ENCODE measurements at regions not wholly inside any gene's neighbourhood (a gene's known extent, or its start where the extent isn't known, plus 50 kb on each side); places are given as distances from the start of the nearest gene placed in this dataset.
"Not testable (repeated sequence)": the region's sequence is repeated elsewhere in the genome, so short reads cannot be mapped to it uniquely, and the experiment has no call there.

DNA sequence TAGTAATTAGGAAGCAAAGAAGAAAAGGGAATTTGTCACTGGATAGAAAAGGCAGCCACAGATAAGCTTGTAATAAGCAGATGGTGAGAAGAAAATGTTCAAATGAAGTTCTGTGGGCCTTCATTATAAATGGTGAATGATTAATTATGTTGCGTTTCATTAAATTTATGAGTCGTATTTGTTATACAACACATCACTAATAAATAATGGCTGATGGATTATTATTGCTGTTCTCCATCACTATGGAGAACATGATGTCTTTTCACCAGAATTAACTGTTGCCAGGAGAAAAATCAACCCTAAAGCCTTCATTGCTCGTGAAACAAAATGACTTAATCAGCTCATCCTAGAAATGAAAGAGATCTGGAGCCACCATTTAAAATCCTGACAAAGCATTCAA, 158.5 kb downstream of the BTBD3 start:
- Histone ChIP-seq H3K36me3 (ENCODE audit: control insufficient read depth, insufficient read depth, low read length) (no peaks in the 10 kb centered on the region), H3K27me3 (ENCODE audit: control insufficient read depth, insufficient read depth, low read length) (no peaks in the 10 kb centered on the region), H3K4me3 (ENCODE audit: low read depth, low read length) (no peak overlapping the region), H3K4me1 (ENCODE audit: control insufficient read depth, insufficient read depth, low read length) (no peaks in the 10 kb centered on the region), H3K9ac (ENCODE audit: low read depth, low read length) (no peak overlapping the region), H3K9me3 (ENCODE audit: control insufficient read depth, insufficient read depth, low read length) (no peaks in the 10 kb centered on the region)

DNA sequence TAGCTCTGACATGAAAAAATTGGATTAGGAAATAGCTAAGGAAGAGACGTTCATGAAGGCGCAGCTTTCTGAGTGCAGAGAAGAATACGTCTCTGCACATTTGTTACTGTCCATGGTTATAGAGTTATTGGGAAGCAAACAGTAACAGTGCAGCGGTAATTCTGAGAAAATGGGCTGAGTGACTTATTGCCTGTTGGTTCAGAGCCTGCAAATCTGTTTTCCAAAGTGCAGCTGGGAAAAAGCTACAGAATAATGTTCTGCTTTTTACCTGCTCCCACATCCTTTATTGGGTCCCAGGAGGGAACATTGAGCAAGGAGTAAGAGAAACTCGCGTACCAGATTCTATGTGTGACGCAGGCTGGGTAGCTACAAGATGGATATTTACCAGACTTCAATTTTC, 160.2 kb downstream of the BTBD3 start:
- no peaks in the 10 kb centered on the region for H3K36me3 ChIP-seq (ENCODE audit: control insufficient read depth, insufficient read depth, low read length)
- no peak overlapping the region for H3K4me3 ChIP-seq (ENCODE audit: low read depth, low read length)
- no peaks in the 10 kb centered on the region for H3K4me1 ChIP-seq (ENCODE audit: control insufficient read depth, insufficient read depth, low read length)
- H3K9ac ChIP-seq (ENCODE audit: low read depth, low read length) = no peak overlapping the region
- H3K27me3 ChIP-seq (ENCODE audit: control insufficient read depth, insufficient read depth, low read length) = no peaks in the 10 kb centered on the region
- H3K9me3 ChIP-seq (ENCODE audit: control insufficient read depth, insufficient read depth, low read length) = no peaks in the 10 kb centered on the region

DNA sequence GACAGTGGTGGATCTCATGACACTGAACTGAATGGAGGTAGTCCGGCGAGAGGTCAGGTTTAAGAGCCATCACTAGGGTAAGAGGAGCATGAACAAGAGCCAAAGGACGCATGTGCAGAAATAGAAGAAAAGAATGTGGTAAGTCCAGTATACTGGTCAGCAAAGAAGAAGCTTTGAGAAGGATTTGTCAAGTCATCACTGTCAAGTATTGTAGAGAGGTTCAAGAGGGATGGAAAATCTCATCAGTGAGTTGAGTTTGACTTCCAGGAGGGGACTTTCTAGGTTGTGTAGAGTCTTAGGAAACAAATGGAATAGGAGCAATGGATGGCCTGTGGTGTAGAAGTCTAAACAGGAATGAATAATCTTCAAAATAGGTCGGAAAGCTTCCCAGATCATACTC, 161.8 kb downstream of the BTBD3 start:
- Histone ChIP-seq H3K36me3 (ENCODE audit: control insufficient read depth, insufficient read depth, low read length) (no peaks in the 10 kb centered on the region), H3K4me3 (ENCODE audit: low read depth, low read length) (no peak overlapping the region), H3K9me3 (ENCODE audit: control insufficient read depth, insufficient read depth, low read length) (no peaks in the 10 kb centered on the region), H3K27me3 (ENCODE audit: control insufficient read depth, insufficient read depth, low read length) (no peaks in the 10 kb centered on the region), H3K4me1 (ENCODE audit: control insufficient read depth, insufficient read depth, low read length) (no peaks in the 10 kb centered on the region), H3K9ac (ENCODE audit: low read depth, low read length) (no peak overlapping the region)

GRCh38 chr20:12083269-12083668, 165.6 kb downstream of the BTBD3 start:
- no peak overlapping the region for H3K9ac ChIP-seq (ENCODE audit: low read depth, low read length)
- no peaks in the 10 kb centered on the region for H3K36me3 ChIP-seq (ENCODE audit: control insufficient read depth, insufficient read depth, low read length)
- no peaks in the 10 kb centered on the region for H3K27me3 ChIP-seq (ENCODE audit: control insufficient read depth, insufficient read depth, low read length)
- no peak overlapping the region for H3K4me3 ChIP-seq (ENCODE audit: low read depth, low read length)
- H3K4me1 ChIP-seq (ENCODE audit: control insufficient read depth, insufficient read depth, low read length) = no peaks in the 10 kb centered on the region
- H3K9me3 ChIP-seq (ENCODE audit: control insufficient read depth, insufficient read depth, low read length) = no peaks in the 10 kb centered on the region

DNA sequence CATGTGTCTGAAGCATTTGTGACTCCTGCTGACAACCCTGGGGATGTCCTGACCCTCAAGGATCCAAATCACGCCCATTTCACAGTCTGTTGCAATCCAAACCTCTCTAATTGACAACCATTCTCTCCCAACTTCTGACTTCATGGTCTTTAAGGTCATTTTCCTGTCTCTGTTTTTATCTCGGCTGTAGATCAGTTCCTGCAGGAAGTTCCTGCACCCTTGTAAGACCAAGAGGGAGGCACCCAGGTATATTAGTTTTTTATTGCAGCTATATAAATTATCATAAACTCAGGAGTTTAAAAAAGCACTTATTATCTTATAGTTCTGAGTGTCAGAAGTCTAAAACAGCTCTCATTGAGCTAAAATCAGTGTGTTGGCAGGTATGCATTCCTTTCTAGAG, 166.8 kb downstream of the BTBD3 start:
- Histone ChIP-seq H3K4me1 (ENCODE audit: control insufficient read depth, insufficient read depth, low read length) (no peaks in the 10 kb centered on the region), H3K36me3 (ENCODE audit: control insufficient read depth, insufficient read depth, low read length) (no peaks in the 10 kb centered on the region), H3K9me3 (ENCODE audit: control insufficient read depth, insufficient read depth, low read length) (no peaks in the 10 kb centered on the region), H3K4me3 (ENCODE audit: low read depth, low read length) (no peak overlapping the region), H3K27me3 (ENCODE audit: control insufficient read depth, insufficient read depth, low read length) (no peaks in the 10 kb centered on the region), H3K9ac (ENCODE audit: low read depth, low read length) (no peak overlapping the region)

DNA sequence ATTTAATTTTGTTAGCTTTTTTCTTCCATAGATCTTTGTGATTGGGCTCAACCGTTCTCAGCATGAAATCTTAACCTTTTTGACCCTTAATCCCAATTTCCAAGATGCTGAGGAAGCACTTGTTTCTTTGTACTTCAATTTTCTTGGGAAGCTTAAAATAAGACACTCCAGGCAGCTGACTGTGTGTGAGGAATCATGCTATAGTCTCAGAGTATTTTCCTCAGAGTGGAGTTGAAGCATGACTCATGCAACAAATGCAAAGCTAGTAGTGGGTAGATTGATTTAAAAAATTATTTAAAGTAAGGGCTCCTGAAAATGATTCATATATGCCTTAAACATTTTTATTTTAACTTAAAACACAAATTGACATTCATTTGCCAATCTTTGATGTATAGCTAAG, 168.7 kb downstream of the BTBD3 start:
- H3K4me3 ChIP-seq (ENCODE audit: low read depth, low read length) = no peak overlapping the region

GRCh38 chr20:12090920-12091319, 173.2 kb downstream of the BTBD3 start:
- Histone ChIP-seq H3K9me3 (ENCODE audit: control insufficient read depth, insufficient read depth, low read length) (no peaks in the 10 kb centered on the region), H3K27me3 (ENCODE audit: control insufficient read depth, insufficient read depth, low read length) (no peaks in the 10 kb centered on the region), H3K36me3 (ENCODE audit: control insufficient read depth, insufficient read depth, low read length) (no peaks in the 10 kb centered on the region), H3K4me3 (ENCODE audit: low read depth, low read length) (no peak overlapping the region), H3K9ac (ENCODE audit: low read depth, low read length) (no peak overlapping the region), H3K4me1 (ENCODE audit: control insufficient read depth, insufficient read depth, low read length) (no peaks in the 10 kb centered on the region)

More for the DNA sequence above, 168.7 kb downstream of the BTBD3 start:
- no peaks in the 10 kb centered on the region for H3K9me3 ChIP-seq (ENCODE audit: control insufficient read depth, insufficient read depth, low read length)
- H3K9ac ChIP-seq (ENCODE audit: low read depth, low read length) = no peak overlapping the region
- no peaks in the 10 kb centered on the region for H3K4me1 ChIP-seq (ENCODE audit: control insufficient read depth, insufficient read depth, low read length)
- H3K36me3 ChIP-seq (ENCODE audit: control insufficient read depth, insufficient read depth, low read length) = no peaks in the 10 kb centered on the region
- H3K27me3 ChIP-seq (ENCODE audit: control insufficient read depth, insufficient read depth, low read length) = no peaks in the 10 kb centered on the region

- Histone ChIP-seq H3K9me3 (ENCODE audit: control insufficient read depth, insufficient read depth, low read length) (no peaks in the 10 kb centered on the region), H3K4me1 (ENCODE audit: control insufficient read depth, insufficient read depth, low read length) (no peaks in the 10 kb centered on the region), H3K27me3 (ENCODE audit: control insufficient read depth, insufficient read depth, low read length) (no peaks in the 10 kb centered on the region), H3K4me3 (ENCODE audit: low read depth, low read length) (no peak overlapping the region), H3K36me3 (ENCODE audit: control insufficient read depth, insufficient read depth, low read length) (no peaks in the 10 kb centered on the region), H3K9ac (ENCODE audit: low read depth, low read length) (no peak overlapping the region)
Observed at GRCh38 chr20:12093057-12093796, 175.5 kb downstream of the BTBD3 start.

DNA sequence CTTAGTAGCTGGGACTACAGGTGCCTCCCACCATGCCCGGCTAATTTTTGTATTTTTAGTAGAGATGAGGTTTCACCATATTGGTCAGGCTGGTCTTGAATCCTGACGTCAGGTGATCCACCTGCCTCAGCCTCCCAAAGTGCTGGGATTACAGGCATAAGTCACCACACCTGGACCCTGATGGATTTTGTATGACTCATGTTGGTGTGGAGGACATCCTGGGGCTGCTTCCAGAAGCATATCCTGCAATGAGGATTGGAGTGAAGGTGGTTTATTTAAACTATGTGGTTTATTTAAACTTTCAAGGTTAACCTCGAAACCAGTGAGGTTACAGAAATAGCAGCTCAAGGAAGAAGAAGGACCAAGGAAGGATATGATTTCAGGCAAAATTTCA, 176.1 kb downstream of the BTBD3 start:
- not testable (repeated sequence) for H3K27me3 ChIP-seq (ENCODE audit: control insufficient read depth, insufficient read depth, low read length); H3K4me1 ChIP-seq (ENCODE audit: control insufficient read depth, insufficient read depth, low read length); H3K9me3 ChIP-seq (ENCODE audit: control insufficient read depth, insufficient read depth, low read length); H3K36me3 ChIP-seq (ENCODE audit: control insufficient read depth, insufficient read depth, low read length); H3K4me3 ChIP-seq (ENCODE audit: low read depth, low read length); H3K9ac ChIP-seq (ENCODE audit: low read depth, low read length)

DNA sequence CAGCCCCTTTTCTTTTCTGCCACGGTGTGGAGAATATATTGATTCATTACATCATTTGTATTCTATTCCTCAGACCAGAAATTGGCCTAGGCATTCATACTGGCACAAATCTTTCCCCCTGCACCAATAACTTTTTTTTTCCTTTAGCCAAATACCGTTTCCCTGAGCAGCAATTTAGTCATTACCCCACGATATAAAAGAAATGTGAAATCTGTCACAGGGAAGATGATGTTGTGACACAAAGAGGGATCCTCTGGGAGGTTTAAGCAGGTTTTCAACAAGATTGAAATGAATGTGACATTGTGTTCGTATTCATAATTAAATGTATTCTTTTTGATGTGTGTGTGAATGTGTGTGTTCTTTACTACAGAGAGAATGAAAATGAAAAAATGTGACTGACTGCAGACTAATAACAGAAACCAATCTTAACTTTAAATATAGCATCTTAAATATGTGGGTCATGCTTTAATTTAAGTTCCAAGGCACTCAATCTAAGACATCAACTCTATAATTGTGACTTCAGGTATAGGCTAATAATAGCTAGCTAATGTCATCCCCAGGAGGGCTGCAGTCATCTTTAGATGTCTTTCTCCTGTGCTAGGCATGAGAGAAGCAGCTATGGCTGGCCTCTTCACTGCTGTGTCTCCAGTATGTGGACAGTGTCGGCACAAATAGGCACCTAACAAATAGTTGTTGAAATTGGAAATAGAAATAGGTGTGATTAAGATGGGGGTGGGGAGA, 177.7 kb downstream of the BTBD3 start:
- Histone ChIP-seq H3K36me3 (ENCODE audit: control insufficient read depth, insufficient read depth, low read length) (no peaks in the 10 kb centered on the region), H3K27me3 (ENCODE audit: control insufficient read depth, insufficient read depth, low read length) (no peaks in the 10 kb centered on the region), H3K9ac (ENCODE audit: low read depth, low read length) (no peak overlapping the region), H3K4me3 (ENCODE audit: low read depth, low read length) (no peak overlapping the region), H3K4me1 (ENCODE audit: control insufficient read depth, insufficient read depth, low read length) (no peaks in the 10 kb centered on the region), H3K9me3 (ENCODE audit: control insufficient read depth, insufficient read depth, low read length) (no peaks in the 10 kb centered on the region)

- Histone ChIP-seq H3K9me3 (ENCODE audit: control insufficient read depth, insufficient read depth, low read length) (no peaks in the 10 kb centered on the region), H3K4me1 (ENCODE audit: control insufficient read depth, insufficient read depth, low read length) (no peaks in the 10 kb centered on the region), H3K27me3 (ENCODE audit: control insufficient read depth, insufficient read depth, low read length) (no peaks in the 10 kb centered on the region), H3K9ac (ENCODE audit: low read depth, low read length) (no peak overlapping the region), H3K4me3 (ENCODE audit: low read depth, low read length) (no peak overlapping the region), H3K36me3 (ENCODE audit: control insufficient read depth, insufficient read depth, low read length) (no peaks in the 10 kb centered on the region)
Observed at GRCh38 chr20:12098421-12098820, 180.7 kb downstream of the BTBD3 start.

GRCh38 chr20:12108846-12109245, 191.2 kb downstream of the BTBD3 start:
- H3K27me3 ChIP-seq (ENCODE audit: control insufficient read depth, insufficient read depth, low read length) = no peaks in the 10 kb centered on the region
- no peak overlapping the region for H3K9ac ChIP-seq (ENCODE audit: low read depth, low read length)
- H3K36me3 ChIP-seq (ENCODE audit: control insufficient read depth, insufficient read depth, low read length) = no peaks in the 10 kb centered on the region
- H3K4me3 ChIP-seq (ENCODE audit: low read depth, low read length) = no peak overlapping the region
- H3K9me3 ChIP-seq (ENCODE audit: control insufficient read depth, insufficient read depth, low read length) = no peaks in the 10 kb centered on the region
- no peaks in the 10 kb centered on the region for H3K4me1 ChIP-seq (ENCODE audit: control insufficient read depth, insufficient read depth, low read length)
